ENCODE measurements at regions not wholly inside any gene's neighbourhood (a gene's known extent, or its start where the extent isn't known, plus 50 kb on each side); places are given as distances from the start of the nearest gene placed in this dataset.

DNA sequence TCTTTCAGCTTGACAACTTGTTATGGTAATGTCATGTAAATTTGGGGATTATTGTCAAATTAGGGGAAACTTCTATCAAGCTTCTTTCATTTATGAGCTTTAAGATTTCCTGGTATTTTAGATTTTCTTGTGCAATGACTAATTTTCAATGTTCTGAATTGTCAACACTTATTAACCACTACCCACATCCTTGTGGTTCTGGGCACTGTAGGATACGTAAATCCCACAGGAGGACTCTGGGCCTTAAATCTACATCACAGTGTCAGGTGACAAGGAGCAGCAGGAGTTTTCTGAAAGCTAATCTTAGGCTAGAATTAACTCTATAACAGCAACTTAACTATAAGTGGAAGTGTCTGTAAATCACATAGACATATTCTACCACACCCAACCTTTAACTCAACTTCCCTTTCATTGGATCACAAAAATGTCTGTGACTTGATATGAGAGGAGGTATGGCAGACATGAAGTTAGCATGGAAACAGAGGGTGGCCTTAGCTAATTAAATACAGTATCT lies 397.7 kb downstream of the HLX start:
- TF ChIP-seq, protein P1, sequence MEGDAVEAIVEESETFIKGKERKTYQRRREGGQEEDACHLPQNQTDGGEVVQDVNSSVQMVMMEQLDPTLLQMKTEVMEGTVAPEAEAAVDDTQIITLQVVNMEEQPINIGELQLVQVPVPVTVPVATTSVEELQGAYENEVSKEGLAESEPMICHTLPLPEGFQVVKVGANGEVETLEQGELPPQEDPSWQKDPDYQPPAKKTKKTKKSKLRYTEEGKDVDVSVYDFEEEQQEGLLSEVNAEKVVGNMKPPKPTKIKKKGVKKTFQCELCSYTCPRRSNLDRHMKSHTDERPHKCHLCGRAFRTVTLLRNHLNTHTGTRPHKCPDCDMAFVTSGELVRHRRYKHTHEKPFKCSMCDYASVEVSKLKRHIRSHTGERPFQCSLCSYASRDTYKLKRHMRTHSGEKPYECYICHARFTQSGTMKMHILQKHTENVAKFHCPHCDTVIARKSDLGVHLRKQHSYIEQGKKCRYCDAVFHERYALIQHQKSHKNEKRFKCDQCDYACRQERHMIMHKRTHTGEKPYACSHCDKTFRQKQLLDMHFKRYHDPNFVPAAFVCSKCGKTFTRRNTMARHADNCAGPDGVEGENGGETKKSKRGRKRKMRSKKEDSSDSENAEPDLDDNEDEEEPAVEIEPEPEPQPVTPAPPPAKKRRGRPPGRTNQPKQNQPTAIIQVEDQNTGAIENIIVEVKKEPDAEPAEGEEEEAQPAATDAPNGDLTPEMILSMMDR (IDR thresholded peaks at IDR 0.05) = no peak
- TF ChIP-seq POLR2A (IDR thresholded peaks at IDR 0.05) = no peak

Data from body of pancreas (tissue), 4 donors.